ENCODE measurements at regions not wholly inside any gene's neighbourhood (a gene's known extent, or its start where the extent isn't known, plus 50 kb on each side); places are given as distances from the start of the nearest gene placed in this dataset.

DNA sequence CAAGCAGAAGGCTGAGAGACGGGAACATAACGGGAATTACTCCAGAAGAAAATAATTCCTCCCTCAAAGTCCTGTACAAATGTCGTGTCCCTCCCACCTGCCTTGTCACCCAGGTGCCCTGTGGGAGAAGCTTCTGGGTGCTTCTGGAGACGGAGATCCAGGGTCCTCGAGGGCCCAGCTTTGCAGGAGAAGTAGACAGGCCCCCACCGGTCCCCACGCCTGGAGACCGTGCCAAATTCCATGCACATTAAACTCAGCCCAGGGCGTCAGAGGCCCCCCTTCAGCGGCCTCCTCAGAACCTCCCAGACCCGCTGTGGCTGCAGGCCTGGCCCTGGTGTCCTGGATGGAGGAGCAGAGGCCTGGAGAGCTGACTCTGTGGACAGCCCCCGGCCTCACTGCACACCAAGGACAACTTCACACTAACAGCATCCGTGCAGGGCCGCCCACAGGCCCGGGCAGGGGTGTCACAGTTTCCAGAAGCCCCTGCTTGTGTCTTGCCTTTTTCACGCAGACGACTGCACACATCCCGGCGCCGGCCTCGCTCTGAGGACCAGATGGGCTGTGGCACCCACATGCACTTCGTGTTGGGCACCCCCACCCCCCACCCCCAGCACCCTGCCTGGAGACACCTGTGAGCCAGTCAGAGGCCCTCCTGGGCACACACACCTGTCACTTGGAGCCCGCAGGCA, 734.3 kb downstream of the BRD1 start:
- DNase-seq = no peak

DNA sequence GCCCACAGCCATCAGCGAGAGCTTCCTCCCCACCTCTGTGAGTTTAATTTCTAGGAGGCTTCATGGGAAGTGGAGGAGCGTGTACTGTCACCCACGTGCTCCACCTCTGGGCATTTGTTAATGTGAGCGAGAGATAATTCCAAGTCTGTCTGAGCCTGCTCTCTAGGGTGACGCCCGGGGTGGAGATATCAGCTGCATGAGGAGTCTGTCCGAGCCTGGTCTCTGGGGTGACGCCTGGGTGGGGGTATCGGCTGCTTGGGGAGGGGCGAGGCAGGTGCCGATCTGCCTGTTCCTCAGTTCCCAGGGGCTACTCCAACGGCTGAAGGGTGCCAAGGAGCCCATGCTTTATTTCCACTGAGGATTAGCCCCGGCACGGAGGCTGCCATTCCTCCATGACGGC, 735.0 kb downstream of the BRD1 start:
- DNase-seq = no peak

- no peak for DNase-seq
These were observed 735.6 kb downstream of the BRD1 start for GRCh38 chr22:49091917-49092545.

DNA sequence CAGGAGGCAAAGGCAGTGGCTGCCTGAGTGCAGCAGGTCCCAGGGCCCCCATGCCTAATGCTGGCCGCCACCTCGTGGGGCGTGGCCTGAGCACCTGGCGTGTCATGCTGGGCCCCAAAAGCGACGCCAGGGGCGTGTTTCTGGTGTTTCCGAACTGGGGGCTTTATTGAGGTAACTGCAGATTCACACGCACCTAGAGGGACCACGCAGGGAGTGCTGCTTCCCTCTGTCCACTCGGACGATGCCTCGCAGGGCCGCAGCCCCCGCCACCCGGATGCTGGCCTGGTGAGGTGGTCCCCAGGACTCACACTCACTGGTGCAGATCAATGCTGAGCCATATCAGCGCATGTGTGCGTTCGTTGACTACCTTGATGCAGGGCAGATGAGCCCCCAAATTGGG, 736.2 kb downstream of the BRD1 start:
- no peak for DNase-seq

DNA sequence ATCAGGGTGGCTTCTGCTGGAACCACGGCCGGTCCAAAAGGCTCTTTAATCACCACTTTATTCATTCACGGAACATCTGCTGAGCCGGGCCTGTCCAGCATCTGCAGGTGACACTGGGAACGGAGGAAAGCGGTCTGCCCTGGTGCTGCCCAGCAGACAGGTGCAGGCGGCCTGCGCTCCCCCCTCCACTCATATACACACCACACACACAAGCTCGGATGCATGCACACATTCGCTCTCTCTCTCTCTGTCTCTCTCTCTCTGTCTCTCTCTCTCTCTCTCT, 736.9 kb downstream of the BRD1 start:
- DNase-seq = no peak

- DNase-seq = no peak
These were observed 737.4 kb downstream of the BRD1 start for GRCh38 chr22:49090061-49090852.

DNA sequence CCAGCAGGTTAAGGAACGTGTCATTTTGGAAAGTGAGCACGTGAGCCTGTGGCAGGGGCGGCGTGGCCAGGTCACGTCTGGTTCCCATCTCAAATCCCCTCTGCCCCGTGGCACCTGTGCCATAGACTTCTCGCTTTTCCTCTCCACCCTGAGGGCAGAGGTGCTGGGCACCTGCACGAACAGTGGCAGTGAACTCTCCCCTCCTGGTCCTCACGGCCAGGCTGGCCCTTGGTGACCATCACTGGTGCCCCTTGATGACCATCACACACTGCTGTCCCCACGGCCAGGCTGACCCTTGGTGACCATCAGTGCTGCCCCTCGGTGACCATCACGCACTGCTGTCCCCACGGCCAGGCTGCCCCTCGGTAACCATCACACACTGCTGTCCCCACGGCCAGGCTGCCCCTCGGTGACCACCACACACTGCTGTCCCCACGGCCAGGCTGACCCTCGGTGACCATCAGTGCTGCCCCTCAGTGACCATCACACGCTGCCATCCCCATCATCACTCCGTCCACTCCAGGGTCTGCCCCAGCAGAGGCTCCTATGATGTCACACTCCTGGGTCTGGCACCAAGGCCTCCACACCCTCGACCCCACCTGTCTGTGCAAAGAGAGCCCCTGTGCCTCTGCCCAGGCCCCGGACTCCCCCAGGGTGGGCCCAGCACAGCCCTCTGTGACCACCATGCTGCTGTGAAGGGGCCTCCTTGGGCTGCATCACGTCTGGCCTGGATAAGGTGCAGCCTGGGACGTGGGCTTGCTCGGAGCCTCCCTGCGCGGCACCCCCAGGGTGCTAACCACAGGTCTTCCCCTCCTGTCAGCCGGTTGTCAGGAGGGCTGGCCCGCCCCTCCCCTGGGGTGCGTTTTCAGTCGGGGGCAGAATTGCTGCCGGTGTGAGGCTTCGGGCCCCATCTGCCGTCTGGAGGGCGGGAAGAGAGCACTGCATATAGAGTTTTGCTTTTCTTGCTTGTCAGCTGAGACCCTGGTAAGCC, 738.6 kb downstream of the BRD1 start:
- DNase-seq = no peak

- DNase-seq = no peak
These were observed 739.7 kb downstream of the BRD1 start for GRCh38 chr22:49087716-49088601.

DNA sequence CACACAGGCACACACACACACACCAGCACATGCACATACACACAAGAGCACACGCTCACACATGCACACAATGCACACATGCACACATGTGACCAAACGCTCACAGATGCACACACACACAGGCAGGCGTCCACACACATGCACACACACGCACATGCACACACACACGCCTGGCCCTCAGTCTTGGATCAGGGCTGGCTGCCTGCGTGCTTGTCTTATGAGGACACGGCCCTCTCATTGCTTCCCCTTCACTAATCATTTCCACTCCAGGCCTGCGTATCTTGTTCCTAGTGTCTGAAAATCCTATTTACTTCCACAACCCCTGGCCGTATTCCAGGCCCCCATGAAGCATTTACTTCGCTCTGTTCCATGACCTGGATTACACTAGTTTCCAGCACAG, 740.5 kb downstream of the BRD1 start:
- DNase-seq = no peak

DNA sequence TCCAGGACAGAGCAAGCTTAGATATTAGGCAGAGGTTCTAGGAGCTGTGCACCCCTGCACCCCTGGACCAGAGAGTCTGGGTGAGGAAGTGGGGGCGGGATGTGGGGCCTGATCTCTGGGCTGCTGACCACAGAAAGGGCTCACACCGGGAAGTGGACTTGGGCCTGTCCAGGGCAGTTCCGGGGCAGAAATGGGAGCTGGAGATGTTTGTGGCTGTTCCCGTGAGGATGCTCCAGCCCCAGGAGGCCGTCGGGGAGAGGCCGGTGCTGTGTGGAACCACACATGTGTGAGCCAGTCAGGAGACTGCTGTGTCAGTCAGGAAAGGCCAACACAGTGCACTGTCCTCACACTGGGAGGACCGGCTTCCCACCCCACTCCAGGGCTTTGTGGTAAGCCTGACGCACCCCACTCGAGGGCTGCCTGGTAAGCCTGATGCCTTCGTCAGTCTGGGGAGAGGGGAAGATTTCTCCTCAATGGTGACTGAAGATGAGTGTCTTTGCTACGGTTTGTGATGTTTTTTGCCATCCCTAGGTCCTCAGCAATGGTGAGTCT, 741.0 kb downstream of the BRD1 start:
- no peak for DNase-seq

- no peak for DNase-seq
These were observed 741.5 kb downstream of the BRD1 start for GRCh38 chr22:49086181-49086580.

DNA sequence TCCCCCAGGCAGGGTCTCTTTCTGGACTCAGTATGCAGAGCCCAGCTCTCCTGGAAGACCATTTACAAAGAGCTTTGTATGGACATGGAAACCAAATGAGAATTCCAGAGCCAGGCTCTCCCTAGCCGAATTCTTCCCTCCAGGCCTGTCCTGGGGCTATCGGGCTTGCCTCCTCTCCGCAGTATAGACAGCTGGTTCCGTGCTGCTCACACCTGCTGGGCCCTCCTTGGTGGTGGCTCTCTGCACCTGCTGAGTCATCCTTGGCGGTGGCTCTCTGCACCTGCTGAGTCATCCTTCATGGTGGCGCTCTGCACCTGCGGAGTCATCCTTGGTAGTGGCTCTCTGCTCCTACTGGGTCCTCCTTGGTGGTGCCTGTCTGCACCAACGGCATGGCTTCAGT, 743.5 kb downstream of the BRD1 start:
- no peak for DNase-seq

GRCh38 chr22:49083607-49084006, 744.1 kb downstream of the BRD1 start:
- no peak for DNase-seq

DNA sequence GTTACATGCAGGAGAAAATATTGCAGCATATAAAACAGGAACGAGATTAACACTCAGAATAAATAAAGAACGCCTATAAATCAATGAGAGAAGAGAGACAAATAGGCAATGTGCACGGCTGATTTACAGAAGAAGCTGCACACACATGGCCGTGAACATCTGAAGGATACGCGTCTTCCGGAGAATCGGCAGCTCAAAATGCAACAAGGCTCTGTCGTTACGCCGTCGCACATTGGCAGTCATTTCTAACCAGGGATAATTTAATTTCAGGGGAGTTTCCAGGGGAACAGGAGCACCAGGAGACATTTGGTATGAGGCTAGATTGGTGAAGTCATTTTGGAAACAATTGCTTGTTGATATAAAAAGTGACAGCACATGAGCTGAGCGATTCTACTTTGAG, 745.2 kb downstream of the BRD1 start:
- DNase-seq = no peak

GRCh38 chr22:49081926-49082325, 745.7 kb downstream of the BRD1 start:
- no peak for DNase-seq

DNA sequence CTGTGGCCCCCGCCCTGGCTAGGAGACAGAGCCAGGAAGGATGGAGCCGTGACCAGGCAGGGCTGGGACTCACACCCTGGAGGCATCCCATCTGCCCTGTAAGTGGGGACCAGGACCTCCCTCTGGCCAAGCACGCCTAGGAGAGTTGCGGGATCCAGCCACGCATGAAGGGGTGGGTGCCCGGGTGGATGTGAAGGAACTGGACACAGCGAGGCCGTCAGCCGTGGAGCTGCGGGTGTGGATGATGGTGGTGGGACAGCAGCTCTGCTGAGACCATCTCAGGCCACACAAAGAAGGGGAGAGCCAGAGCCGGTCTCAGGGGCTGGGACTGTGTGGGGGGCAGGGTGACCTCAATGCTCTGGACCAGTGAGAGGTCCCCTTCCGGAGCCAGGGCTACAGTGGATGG, 746.4 kb downstream of the BRD1 start:
- DNase-seq = no peak

DNA sequence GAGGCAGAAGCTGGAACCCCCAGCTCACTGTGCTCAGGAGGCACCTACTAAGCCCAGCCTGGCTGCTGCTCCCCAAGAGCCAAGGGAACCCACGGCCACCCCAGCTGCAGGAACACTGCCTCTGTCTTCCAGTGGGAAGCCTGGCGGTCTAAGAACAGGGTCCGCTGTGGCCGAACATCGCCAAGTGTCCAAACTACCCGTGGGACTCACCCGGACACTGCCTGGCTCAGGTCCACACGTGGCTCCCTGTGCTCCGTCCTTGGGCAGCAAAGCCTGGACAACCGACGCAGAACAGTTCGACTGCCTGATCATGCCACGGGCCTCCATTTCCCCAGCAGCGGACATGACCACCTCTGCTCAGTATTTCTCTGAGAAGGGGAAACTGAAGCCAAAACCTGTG, 747.0 kb downstream of the BRD1 start:
- no peak for DNase-seq

GRCh38 chr22:49079743-49080500, 747.8 kb downstream of the BRD1 start:
- DNase-seq = no peak

DNA sequence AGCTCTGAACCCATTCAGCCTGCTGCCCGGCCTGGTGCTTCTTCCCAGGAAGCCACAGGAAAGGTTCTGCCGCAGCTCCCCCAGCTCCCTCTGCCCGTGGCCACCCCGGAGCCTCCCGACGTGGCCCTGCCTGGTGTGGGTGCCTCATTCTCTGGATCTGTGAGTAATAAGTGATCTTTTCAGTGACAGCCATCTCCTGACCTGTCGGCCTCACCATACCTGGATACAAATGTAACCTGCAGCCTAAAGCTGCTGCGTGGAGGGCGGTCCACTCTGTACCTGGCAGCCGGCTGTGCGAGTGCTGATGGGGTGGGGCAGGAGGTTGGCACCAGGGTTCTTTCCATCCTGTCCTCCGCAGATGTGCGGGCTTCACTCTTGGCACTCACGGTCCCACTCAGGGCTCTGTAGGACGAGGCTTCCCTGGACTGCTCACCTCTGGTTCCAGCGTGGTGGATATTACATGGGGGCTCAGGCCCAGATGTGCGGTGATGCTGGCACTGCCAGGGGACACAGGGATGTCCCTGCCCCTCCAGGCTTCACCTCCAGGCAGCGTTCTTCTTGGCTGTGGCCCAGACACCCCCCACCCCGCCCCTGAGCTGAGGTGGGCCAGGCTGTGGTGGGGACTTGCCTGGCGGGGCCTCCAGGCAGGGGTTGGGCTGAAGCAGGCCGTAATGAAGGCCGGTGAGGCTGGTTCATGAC, 748.5 kb downstream of the BRD1 start:
- no peak for DNase-seq

DNA sequence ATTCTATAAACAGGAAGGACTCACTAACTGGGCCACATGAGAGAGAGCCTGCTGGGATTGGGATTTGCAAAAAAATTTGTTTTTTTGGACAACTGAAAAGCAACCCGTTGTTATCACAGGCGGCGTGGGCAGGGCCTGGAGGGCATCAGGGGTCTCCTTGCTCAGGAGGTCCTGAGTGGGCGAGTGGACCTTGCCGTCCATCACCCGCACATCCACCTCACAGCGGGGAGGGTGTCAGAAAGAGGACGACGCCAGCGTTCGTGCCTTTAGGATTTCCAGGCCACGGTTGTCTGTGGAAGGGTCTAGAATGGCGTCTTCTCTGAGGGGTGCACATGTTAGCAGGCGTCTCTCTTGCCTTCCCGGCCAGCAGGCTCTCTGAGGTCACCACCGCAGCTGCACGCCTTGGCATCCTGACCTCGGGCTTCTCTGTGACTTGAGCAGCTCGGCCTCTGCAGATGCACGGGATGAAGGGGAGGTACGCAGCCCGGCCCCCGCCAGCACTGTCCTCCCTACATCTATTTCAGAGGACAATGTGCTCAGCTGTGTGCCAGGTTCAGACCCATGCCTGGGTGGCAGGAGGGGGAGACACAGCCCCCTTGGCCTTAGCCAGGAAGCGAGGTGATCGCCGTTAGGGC, 749.5 kb downstream of the BRD1 start:
- DNase-seq = no peak

Data from EL (cell line).